ENCODE measurements at regions not wholly inside any gene's neighbourhood (a gene's known extent, or its start where the extent isn't known, plus 50 kb on each side); places are given as distances from the start of the nearest gene placed in this dataset.
"Not testable (repeated sequence)": the region's sequence is repeated elsewhere in the genome, so short reads cannot be mapped to it uniquely, and the experiment has no call there.

DNA sequence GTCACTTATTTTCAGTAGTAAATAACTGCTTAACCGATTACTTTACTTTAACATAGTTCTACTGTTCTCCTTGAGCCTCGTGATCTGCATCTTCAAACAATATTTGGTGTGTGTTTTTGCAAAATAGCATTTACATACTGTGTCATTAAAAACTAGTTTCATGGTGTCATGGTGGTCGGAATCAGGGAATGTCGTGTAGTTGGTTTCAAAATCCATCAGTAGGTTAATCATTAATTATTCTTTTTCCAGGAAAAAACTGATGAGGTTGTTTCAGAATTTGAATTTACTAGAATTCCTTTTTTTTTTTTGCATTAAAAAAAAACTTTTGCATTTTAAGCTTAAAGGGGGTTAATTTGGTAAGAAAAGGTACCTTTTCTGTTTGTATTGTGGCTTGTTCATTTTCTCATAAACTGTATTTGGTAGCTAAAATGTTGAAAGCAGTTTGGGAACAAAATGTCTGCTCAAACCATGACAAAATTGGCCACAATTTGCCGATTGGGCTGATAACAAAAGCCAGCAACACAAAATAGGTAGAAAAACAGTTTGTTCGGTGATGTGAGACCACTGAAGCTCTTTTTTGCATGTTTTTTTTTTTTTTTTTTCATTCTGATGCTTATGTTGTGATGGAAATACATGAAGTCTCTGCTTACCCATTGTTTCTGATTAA lies 234.9 kb upstream of the PLGLB2 start:
- not testable (repeated sequence) for DNase-seq (ENCODE audit: low read depth); H3K4me3 ChIP-seq (ENCODE audit: low read length)

DNA sequence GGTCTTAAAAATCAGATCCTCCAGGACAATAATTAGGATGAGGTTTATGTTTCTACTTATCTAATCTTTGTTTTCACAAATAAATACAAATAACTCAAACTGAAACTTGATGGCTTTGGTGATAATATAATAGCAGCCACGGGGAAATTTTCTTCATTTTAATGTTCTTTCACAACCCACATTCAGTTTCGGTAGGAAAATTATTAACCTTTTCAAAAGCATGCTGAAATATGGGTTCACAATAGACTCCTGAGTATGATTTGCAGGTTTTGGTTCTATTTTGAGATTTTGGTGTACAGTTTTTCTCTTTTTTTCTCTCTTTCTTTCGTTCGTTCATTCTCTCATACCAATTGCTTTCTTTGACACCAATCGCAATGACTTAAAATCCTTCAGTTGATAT lies 233.9 kb upstream of the PLGLB2 start:
- not testable (repeated sequence) for H3K4me3 ChIP-seq (ENCODE audit: low read length); DNase-seq (ENCODE audit: low read depth)

DNA sequence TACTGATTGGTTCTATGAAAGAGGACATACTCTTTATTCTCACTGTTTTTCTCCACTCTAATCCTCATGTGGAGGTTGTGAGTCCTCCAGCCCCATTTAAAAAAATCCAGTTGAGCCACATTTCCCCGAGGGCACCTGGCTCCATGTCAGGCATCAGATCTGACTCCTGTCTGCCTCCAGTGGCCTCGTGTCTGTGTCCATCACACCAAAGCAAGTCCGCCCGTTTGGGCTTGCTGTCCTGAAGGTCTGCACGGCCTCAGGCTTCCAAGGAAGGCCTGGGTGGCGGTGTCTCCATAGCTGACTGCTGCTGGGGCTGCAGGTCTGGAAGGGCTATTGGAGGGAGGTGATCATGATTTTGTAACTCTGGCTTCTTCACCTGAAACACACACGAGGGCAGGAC lies 233.4 kb upstream of the PLGLB2 start:
- not testable (repeated sequence) for DNase-seq (ENCODE audit: low read depth); H3K4me3 ChIP-seq (ENCODE audit: low read length)

DNA sequence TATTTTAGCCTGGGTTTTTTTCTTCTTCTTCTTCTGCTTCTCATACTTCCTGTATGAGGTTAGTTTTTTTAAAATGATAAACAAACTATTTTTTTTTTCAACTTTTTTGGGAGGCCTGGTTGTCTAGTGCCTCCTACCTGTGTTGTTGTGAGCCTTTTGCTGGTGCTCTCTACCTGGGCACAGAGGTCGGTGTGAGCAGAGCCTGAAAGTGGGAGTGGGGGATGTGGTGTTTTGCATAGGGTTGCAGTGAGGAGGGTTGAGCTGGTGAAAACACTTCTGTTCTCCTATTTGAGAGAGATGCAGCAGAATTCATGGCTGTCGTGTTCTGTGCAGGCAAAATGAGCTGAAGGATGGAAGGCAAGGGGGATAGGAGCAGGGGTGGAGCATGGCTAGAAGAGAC lies 232.7 kb upstream of the PLGLB2 start:
- DNase-seq (ENCODE audit: low read depth); H3K4me3 ChIP-seq (ENCODE audit: low read length): not testable (repeated sequence)

DNA sequence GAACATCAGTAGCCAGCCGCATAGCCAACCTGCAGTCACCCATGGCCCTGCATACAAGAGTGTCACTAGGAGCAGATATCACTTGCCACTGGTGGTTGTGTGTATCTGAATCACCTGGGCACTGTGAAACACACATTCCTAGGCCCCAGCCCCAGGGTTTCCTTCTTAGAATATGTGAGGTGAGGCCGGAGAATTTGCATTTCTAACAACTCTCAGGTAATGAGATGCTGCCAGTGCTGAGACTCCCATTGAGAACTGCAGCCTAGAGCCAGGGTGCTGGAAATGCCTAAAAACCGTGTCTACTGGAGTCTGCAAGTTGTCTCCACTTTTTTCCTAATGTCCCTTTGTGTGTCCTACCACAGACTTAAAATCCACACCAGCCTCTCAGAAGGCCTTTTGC lies 232.0 kb upstream of the PLGLB2 start:
- DNase-seq (ENCODE audit: low read depth); H3K4me3 ChIP-seq (ENCODE audit: low read length): not testable (repeated sequence)

DNA sequence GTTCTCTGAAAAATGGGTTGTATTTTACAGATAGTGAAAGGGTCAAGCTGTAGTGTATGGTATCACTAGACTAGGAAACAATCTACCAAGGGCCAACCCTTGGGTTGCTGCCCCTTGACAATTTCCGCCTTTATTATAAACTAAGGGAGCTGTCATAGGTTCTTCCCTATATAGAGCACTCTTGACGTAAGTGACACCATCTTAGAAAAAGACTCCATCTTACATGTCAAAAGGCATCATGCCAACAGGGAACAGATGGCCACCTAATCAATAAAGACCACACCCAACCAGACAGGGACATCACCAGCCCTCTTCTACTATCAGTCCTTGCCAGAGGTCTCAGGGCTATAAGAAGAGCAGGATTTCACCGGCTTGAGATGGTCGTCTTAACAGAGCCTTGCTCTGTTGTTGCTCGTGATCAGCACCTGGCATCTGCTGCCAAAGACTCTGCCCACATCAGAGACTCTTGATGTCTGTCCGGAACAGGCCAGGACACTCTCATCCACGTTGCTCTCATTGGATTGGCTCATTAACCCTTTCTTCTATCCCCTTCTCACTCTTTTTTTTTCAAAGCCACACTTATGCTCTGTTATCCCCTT lies 231.4 kb upstream of the PLGLB2 start:
- not testable (repeated sequence) for DNase-seq (ENCODE audit: low read depth); H3K4me3 ChIP-seq (ENCODE audit: low read length)

DNA sequence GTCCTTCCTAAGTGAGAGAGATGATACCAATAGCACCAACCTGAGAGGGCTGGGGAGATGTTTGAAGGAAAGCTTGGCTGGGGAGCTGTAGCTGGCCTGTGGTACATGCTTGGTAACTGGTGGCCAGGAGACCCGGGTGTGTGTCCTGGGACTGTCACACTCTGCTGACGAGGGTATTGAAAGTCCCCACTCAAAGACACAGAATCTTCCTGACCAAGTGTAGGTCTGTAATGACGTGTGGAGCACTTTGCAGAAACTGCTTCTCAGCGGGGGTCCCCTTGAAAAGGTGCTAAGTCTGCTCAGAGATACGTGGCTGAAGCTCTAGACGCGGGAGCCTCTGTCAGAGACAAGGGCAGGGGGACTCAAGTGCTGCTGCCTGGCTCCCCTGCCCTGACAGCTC lies 230.4 kb upstream of the PLGLB2 start:
- H3K4me3 ChIP-seq (ENCODE audit: low read length); DNase-seq (ENCODE audit: low read depth): not testable (repeated sequence)

DNA sequence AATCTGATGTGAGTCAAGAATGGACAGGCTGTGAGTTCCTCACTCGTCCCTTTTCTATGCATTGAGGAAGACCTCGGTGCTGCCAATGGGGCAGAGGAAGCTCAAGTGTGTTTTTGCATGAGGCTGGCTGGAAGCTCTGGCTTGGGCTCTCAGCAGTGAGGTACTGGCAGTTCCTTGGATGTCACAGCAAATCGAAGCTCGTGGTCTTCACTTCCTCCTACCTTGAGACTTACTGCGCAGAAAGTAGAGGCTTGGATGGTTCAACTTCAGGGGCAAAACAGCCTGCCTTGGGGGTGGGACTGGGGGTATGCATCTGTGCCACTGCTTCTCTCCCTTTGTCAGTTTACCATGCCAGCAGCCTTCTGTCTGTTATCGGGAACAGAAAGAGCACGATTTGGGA lies 229.8 kb upstream of the PLGLB2 start:
- H3K4me3 ChIP-seq (ENCODE audit: low read length): not testable (repeated sequence)

DNA sequence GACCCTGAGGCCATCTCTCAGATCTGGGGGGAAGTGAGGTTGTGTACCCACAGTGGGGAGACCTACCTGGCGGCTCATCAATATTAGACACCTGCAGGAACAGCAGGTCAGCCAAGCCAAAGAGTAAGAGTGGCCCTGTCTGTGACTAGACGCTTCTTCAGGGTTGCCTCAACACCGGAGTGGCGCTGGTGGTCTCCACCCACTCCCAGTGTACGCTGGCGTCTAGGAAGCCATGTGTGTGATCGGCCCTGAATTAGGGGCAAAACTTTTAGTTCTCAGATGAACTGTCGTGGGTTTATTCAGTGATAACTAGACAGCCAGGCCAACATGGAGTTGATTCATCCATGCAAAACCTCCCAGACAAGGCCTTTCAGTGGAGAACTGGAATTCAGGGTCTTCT lies 229.3 kb upstream of the PLGLB2 start:
- not testable (repeated sequence) for DNase-seq (ENCODE audit: low read depth); H3K4me3 ChIP-seq (ENCODE audit: low read length)

More for the DNA sequence above, 229.8 kb upstream of the PLGLB2 start:
- DNase-seq (ENCODE audit: low read depth): not testable (repeated sequence)

DNA sequence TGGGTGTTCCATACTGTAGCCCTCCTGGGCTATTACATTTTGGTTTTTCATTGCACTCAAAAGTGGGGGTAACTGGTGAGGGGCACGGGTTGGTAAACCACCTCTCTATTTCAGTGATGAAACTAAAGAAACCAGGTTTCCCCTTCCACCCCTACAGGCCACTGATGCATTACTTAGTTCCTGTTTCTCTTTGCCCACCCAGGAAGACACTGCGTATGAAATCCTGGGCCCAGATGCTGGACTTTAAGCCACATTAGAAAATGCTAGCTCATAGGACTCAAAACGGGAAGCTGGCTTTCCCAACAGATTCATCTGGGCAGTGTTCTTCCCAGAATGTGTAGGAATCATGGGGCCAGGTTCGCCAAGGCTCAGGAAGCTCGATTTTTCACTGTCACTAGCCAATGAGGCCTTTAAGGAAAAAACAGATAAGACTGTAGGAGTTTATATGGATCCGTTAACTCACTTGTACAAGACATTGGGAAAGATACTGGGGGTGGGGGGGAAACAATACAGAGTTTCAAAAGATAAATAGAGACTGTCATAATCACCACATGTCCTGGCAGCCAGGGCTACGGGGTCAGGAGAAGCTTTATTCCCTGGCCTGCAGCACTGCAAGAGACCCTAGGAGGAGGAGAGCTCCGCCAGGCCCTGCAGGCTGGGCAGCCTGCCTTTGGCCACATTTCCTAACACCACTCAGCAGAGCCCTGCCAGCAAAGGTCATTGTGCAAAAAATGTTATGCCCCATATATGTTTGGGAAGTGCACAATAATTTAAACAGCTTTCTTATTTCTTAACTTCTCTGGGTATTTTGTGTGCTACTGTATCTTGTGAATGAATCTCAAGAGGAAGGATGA lies 228.5 kb upstream of the PLGLB2 start:
- not testable (repeated sequence) for H3K4me3 ChIP-seq (ENCODE audit: low read length); DNase-seq (ENCODE audit: low read depth)

DNA sequence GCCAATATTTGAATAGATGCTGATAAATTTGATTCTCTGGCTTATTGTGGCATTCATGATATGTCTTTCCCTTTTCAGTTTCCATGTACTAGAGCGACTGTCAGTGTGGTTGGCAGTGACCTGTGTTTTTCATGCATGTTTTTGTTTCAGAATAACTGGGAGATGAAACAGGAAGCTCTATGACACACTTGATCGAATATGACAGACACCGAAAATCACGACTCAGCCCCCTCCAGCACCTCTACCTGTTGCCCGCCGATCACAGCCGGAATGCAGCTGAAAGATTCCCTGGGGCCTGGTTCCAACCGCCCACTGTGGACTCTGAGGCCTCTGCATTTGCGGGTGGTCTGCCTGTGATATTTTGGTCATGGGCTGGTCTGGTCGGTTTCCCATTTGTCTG lies 226.8 kb upstream of the PLGLB2 start:
- not testable (repeated sequence) for H3K4me3 ChIP-seq (ENCODE audit: low read length); DNase-seq (ENCODE audit: low read depth)

DNA sequence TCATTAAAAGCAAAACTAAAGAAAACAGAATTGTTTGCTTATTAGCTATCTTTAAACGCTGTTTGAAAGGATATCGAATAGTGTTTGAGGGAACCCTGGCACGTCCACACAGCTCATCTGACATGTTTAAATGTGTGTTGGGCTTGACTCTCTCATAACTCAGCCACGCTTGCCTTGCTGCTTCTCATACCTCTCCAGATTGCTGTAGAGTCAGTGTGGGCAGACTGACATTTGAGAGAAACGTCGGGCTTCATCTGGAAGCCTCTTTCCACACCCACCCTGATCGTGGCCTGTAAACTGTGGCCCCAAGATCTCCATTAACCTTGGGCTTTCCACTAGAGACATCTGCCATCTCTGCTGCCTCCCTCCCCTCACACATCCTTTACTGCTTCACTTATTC lies 226.4 kb upstream of the PLGLB2 start:
- DNase-seq (ENCODE audit: low read depth); H3K4me3 ChIP-seq (ENCODE audit: low read length): not testable (repeated sequence)

DNA sequence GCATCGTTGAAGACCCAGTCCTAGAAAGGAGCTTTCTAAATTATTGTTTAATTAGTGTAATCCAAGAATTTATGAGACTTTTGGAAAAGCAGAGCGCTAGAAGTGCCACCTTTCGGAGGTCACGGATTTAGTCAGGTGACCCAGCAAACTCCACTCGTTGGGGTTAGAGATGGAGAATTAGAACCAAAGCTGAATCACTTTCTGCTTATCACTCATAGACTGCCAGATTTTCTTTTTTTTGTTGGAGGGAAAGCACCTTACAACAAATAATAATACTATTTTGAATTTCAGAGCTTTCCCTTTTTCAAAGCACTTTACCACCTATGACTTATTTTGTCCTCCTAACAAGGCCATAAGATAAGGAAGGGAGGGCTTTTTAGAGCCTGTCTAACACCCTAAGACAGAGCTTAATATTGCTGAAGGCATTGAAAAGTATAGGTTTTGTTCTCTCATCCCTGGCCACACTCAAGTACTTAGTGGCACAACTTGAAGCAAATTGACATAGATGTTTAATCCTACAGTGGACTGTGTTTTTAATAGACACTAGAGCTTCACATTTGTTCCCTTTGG lies 223.2 kb upstream of the PLGLB2 start:
- not testable (repeated sequence) for H3K4me3 ChIP-seq (ENCODE audit: low read length); DNase-seq (ENCODE audit: low read depth)

DNA sequence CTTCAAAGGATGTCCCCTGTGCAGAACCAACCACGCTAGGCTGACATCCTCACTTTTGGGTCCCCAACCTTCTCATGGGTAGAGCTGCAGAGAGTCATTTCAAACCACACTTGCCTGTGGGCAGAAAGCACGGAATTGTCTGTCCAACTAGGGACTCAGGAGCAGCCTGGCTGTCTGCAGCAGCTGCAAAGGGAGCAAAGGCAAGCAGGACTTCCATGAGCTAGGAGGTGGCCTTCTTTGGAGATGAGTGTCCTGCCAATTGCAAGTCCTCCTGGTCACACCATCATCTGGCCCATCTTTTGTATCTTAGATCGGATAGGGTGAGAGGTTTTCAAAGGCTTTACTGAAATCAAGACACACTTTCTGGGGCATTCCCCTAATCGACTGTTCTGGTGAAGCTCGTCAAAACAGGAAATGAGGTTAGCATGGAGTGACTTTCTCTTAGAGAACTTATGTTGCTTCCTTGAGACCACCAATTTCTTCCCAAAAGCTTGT lies 222.3 kb upstream of the PLGLB2 start:
- not testable (repeated sequence) for H3K4me3 ChIP-seq (ENCODE audit: low read length); DNase-seq (ENCODE audit: low read depth)

DNA sequence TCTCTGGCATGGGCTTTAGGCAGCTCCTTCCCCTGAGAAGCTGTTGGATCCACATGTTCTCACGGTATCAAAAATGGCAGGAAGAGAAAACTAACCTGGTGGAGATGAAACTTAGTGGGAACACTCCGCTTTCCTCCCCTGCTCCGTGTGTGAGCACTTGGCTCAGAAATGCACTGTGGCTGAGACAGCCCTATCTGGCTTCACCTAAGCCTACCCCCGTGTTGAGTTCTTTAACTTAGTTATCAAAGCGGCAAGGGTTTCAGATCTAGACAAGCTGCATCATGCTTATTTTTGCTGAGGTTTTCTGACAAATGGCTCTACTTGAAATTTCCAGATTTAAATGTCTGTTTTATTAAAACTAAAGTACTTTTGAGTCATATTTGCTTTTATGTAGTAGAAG lies 221.6 kb upstream of the PLGLB2 start:
- DNase-seq (ENCODE audit: low read depth); H3K4me3 ChIP-seq (ENCODE audit: low read length): not testable (repeated sequence)

DNA sequence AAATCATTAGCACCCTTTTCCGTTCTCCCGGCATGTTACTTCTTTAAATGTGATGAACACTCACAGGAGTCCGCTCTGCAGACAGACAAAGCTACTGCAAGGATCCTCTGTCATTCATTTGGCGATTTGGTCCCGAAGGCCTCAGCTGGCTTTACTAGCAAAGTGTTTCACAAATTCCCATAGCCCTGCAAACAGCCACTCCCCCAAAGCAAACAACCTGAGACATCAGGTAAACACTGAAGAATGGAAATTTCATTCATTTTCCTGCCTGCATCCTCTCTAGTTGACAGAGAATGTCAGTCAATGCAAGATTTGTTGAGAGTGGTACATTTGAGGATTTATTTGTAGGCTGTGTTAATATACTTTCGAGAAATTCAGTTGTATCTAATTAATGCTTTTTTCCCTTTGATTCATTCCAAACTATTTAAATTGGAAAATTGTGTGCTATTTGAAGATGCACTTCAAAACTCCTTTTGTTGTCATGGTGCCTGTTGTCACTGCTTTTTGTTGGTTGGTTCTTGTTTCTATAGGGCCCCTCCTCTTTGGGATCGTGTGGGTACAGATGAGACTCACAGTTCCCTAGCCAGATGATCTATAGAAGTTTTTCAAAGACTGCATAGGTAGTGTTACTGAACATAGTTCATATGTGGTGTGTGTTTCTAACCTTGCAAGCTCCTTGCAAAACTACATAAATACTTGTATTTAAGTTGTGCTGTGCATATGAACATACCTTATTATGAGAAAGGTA lies 215.7 kb upstream of the PLGLB2 start:
- DNase-seq (ENCODE audit: low read depth); H3K4me3 ChIP-seq (ENCODE audit: low read length): not testable (repeated sequence)

DNA sequence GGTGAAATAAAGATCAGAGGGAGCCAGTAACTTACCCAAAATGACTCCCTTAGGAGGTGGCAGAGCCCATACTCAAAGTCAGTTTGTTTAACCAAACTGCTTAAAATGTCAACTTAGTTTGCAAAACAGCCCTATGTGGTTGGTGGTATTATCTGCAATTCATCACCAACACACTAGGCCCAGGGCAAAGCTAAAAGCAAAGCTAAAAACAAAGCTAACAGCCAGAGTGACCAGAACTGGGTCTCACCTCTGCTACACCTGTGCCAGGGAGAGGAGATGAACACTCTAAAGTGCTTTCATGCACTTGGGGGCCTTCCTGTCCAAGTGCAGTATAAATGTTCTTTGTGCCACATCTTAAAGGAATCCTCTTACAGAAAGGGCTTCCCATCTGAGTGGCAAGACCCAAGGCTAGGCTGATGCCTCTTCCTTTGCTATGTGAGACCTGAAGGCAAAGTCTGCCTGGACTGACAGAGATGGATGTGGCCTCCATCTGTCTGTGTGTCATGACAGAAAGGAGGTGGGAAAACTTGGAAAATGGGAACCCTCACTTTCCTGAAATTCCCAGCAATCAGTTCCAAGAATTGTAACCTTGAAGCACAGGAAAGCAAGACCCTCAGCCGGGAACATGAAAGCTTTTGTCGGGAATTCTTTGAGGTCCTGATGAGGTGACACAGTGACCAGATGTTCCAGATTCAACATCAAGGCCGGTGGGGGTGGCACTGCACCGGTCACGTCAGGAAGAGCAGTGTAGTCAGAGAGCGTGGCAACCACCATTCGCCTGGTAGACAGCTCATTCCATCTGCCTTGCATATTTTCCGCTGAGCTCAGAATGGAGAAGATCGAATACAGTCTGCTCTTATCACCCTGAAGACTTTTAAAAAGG lies 214.3 kb upstream of the PLGLB2 start:
- DNase-seq (ENCODE audit: low read depth); H3K4me3 ChIP-seq (ENCODE audit: low read length): not testable (repeated sequence)

DNA sequence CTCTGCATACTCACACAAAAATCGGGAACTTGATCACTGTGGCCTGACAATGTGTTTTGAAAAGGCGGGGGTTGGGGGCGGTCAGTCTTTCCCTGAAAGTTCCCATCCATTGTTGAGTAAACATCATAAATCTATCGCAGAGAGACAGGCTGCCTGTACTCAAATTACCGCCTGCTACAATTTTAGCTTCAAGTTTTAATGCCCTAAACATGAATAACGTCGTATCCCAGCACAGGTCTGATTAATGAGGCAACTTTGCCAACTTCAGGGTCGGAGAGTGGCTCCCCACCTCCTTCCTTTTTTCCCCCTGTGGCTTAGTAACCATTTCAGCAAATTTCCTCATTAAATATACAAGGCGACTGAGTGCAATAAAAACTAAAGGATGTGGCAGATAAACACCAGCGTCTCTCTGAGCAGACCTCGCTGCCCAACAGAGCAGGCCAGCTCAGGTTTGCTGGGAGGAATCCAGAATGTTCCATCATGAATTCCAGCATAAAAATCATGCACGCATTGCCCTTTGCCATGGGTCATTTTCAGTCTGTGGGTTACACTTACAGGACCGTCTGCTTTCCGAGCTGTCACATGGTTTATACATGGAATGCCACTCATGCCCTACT lies 213.5 kb upstream of the PLGLB2 start:
- not testable (repeated sequence) for DNase-seq (ENCODE audit: low read depth)

More for the DNA sequence above, 213.5 kb upstream of the PLGLB2 start:
- H3K4me3 ChIP-seq (ENCODE audit: low read length): not testable (repeated sequence)
